ENCODE measurements at regions not wholly inside any gene's neighbourhood (a gene's known extent, or its start where the extent isn't known, plus 50 kb on each side); places are given as distances from the start of the nearest gene placed in this dataset.

DNA sequence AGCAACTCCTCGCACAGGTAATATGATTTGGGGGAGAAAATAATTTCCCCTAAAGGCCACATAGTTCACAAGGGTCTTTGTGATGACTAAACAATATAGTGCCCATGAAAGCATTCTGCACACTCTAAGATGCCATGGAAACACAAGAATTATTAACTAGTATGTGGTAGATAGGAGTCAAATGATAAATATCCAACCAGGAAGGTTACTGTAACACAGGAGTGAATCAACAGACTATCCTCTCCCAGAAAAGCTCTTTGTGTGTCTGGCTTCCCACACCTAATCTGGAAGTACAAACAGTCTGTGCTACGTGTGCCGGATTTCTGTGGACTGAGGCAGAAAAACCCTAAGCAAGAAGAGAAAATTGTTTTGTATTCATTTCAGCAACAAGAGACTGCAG is 70.0 kb downstream of the OTP start:
- TF ChIP-seq, protein P1, sequence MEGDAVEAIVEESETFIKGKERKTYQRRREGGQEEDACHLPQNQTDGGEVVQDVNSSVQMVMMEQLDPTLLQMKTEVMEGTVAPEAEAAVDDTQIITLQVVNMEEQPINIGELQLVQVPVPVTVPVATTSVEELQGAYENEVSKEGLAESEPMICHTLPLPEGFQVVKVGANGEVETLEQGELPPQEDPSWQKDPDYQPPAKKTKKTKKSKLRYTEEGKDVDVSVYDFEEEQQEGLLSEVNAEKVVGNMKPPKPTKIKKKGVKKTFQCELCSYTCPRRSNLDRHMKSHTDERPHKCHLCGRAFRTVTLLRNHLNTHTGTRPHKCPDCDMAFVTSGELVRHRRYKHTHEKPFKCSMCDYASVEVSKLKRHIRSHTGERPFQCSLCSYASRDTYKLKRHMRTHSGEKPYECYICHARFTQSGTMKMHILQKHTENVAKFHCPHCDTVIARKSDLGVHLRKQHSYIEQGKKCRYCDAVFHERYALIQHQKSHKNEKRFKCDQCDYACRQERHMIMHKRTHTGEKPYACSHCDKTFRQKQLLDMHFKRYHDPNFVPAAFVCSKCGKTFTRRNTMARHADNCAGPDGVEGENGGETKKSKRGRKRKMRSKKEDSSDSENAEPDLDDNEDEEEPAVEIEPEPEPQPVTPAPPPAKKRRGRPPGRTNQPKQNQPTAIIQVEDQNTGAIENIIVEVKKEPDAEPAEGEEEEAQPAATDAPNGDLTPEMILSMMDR (IDR thresholded peaks at IDR 0.05), result no peak
- TF ChIP-seq EZH2phosphoT487 (IDR thresholded peaks at IDR 0.05) (no peak), EZH2 (IDR thresholded peaks at IDR 0.05) (no peak)
